Neural cell (in vitro differentiated cells): ENCODE measurements at regions not wholly inside any gene's neighbourhood (a gene's known extent, or its start where the extent isn't known, plus 50 kb on each side); places are given as distances from the start of the nearest gene placed in this dataset.

Experiments
- H2AFZ ChIP-seq: fragments of 200-600, 300-800 bp; sonication (generic), shearing (Covaris generic); 2 replicates; pipeline ENCODE4 v1.6.0; 2014; ENCODE audit warnings: low read depth, mild to moderate bottlenecking, antibody characterized with exemption, low read length, moderate library complexity
- H3F3A ChIP-seq: fragments of 200-600 bp; shearing (Covaris generic); 2 replicates; pipeline ENCODE4 v1.6.1; 2016; ENCODE audit warnings: mild to moderate bottlenecking, moderate library complexity, mixed read lengths, antibody characterized with exemption, low read length; ENCODE audit not compliant: insufficient read depth, poor library complexity, severe bottlenecking
- H3K27ac ChIP-seq: fragments of 200-600, 300-800 bp; sonication (generic), shearing (Covaris generic); 2 replicates; pipeline ENCODE4 v1.5.1; 2014; ENCODE audit warnings: mild to moderate bottlenecking, low read length, moderate library complexity
- H3K27me3 ChIP-seq: fragments of 300-800, 200-600 bp; sonication (generic), shearing (Covaris generic); 2 replicates; pipeline ENCODE4 v1.6.0; 2014; ENCODE audit warnings: mild to moderate bottlenecking, low read depth, low read length, moderate library complexity; ENCODE audit not compliant: insufficient read depth
- H3K36me3 ChIP-seq: fragments of 300-800, 200-600 bp; sonication (generic), shearing (Covaris generic); 2 replicates; pipeline ENCODE4 v1.5.1; 2014; ENCODE audit warnings: mild to moderate bottlenecking, antibody characterized with exemption, low read length, moderate library complexity; ENCODE audit not compliant: insufficient read depth
- H3K4me2 ChIP-seq: fragments of 300-800, 200-600 bp; sonication (generic), shearing (Covaris generic); 2 replicates; pipeline ENCODE4 v1.6.0; 2014; ENCODE audit warnings: mild to moderate bottlenecking, low read length
- H3K4me3 ChIP-seq: fragments of 300-800, 200-600 bp; sonication (generic), shearing (Covaris generic); 2 replicates; pipeline ENCODE4 v1.5.1; 2014; ENCODE audit warnings: mild to moderate bottlenecking, low read length, moderate library complexity
- H3K79me2 ChIP-seq: fragments of 200-600 bp; shearing (Covaris generic); replicated peaks from 2 replicates; pipeline ENCODE4 v1.6.0; 2014; ENCODE audit warnings: mild to moderate bottlenecking, low read length, moderate library complexity; ENCODE audit not compliant: insufficient read depth
- H3K9ac ChIP-seq: fragments of 300-800, 200-600 bp; sonication (generic), shearing (Covaris generic); 2 replicates; pipeline ENCODE4 v1.6.1; 2016; ENCODE audit warnings: mild to moderate bottlenecking, low read length, mixed read lengths
- H3K9me2 ChIP-seq: fragments of 200-600 bp; shearing (Covaris generic); 2 replicates; pipeline ENCODE4 v1.6.1; 2016; ENCODE audit warnings: mild to moderate bottlenecking, low read length, mixed read lengths; ENCODE audit not compliant: insufficient read depth
- H3K9me3 ChIP-seq: fragments of 200-600, 300-800 bp; sonication (generic), shearing (Covaris generic); 2 replicates; pipeline ENCODE4 v1.6.1; 2016; ENCODE audit warnings: mild to moderate bottlenecking, mixed run types, low read length, moderate library complexity, mixed read lengths
- H4K20me1 ChIP-seq: fragments of 200-600 bp; shearing (Covaris generic); 2 replicates; pipeline ENCODE4 v1.6.1; 2016; ENCODE audit warnings: mild to moderate bottlenecking, mixed run types; ENCODE audit not compliant: insufficient read depth
- EP300 ChIP-seq: fragments of 450-650 bp; conservative IDR thresholded peaks from 2 replicates; pipeline ENCODE4 v1.6.1; 2014; ENCODE audit warnings: antibody characterized with exemption, mild to moderate bottlenecking, moderate library complexity; ENCODE audit not compliant: poor library complexity, severe bottlenecking
- EZH2 ChIP-seq: fragments of 200-600, 300-800 bp; shearing (Covaris generic), sonication (generic); IDR thresholded peaks from 2 replicates; pipeline ENCODE4 v1.6.1; 2014; ENCODE audit warnings: antibody characterized with exemption, low read length, borderline replicate concordance, mild to moderate bottlenecking; ENCODE audit not compliant: insufficient read depth, poor library complexity, severe bottlenecking
- MXI1 ChIP-seq: fragments of 450-650 bp; conservative IDR thresholded peaks from 2 replicates; pipeline ENCODE4 v1.6.1; 2014; ENCODE audit warnings: antibody characterized with exemption, mild to moderate bottlenecking; ENCODE audit not compliant: poor library complexity, severe bottlenecking
- POLR2AphosphoS5 ChIP-seq: IDR thresholded peaks from 2 replicates; pipeline ENCODE4 v1.6.1; 2012
- RAD21 ChIP-seq: fragments of 450-650 bp; conservative IDR thresholded peaks from 2 replicates; pipeline ENCODE4 v1.6.1; 2014; ENCODE audit warnings: antibody characterized with exemption, mild to moderate bottlenecking, moderate library complexity
- SMC3 ChIP-seq: fragments of 450-650 bp; conservative IDR thresholded peaks from 2 replicates; pipeline ENCODE4 v1.6.1; 2014; ENCODE audit warnings: antibody characterized with exemption, mild to moderate bottlenecking, moderate library complexity; ENCODE audit not compliant: poor library complexity
- TAF1 ChIP-seq: IDR thresholded peaks from 2 replicates; pipeline ENCODE4 v1.6.1; 2012; ENCODE audit warnings: low read depth
- TF ChIP-seq, protein P1 (sequence below): IDR thresholded peaks from 2 replicates; pipeline ENCODE4 v1.6.1; 2012; ENCODE audit warnings: borderline replicate concordance
- TF ChIP-seq, protein P2 (sequence below): fragments of 450-650 bp; IDR thresholded peaks from 2 replicates; pipeline ENCODE4 v1.5.1; 2014; ENCODE audit warnings: antibody characterized with exemption, mild to moderate bottlenecking, moderate library complexity; ENCODE audit not compliant: poor library complexity, severe bottlenecking

DNA sequence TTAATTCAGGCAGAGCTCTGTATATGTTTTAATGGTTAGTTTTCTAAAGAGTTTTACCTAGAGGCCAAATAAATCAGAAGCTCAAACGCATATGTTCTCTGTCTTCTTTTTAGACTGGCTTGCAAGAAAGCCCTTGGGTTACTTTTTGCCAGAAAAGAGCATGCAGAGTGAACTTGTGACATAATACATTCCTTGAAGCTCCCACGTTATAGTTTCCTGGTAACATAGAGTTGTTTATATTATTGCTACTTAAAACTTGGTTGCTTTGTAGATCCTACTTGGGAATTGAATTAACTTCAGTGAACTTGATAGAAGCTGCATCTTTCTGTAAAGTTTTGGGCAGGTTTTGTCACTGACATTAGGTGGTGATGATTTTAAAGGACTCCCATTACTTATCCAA, 102.9 kb downstream of the C9orf152 start:
- no peaks in the 10 kb centered on the region for H4K20me1 ChIP-seq
- no peaks in the 10 kb centered on the region for H3K27me3 ChIP-seq
- no peaks in the 10 kb centered on the region for H3K9me2 ChIP-seq
- TF ChIP-seq, protein P1, sequence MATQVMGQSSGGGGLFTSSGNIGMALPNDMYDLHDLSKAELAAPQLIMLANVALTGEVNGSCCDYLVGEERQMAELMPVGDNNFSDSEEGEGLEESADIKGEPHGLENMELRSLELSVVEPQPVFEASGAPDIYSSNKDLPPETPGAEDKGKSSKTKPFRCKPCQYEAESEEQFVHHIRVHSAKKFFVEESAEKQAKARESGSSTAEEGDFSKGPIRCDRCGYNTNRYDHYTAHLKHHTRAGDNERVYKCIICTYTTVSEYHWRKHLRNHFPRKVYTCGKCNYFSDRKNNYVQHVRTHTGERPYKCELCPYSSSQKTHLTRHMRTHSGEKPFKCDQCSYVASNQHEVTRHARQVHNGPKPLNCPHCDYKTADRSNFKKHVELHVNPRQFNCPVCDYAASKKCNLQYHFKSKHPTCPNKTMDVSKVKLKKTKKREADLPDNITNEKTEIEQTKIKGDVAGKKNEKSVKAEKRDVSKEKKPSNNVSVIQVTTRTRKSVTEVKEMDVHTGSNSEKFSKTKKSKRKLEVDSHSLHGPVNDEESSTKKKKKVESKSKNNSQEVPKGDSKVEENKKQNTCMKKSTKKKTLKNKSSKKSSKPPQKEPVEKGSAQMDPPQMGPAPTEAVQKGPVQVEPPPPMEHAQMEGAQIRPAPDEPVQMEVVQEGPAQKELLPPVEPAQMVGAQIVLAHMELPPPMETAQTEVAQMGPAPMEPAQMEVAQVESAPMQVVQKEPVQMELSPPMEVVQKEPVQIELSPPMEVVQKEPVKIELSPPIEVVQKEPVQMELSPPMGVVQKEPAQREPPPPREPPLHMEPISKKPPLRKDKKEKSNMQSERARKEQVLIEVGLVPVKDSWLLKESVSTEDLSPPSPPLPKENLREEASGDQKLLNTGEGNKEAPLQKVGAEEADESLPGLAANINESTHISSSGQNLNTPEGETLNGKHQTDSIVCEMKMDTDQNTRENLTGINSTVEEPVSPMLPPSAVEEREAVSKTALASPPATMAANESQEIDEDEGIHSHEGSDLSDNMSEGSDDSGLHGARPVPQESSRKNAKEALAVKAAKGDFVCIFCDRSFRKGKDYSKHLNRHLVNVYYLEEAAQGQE = no peak
- TF ChIP-seq POLR2AphosphoS5 = no peak
- no peak for TF ChIP-seq TAF1
- TF ChIP-seq, protein P2, sequence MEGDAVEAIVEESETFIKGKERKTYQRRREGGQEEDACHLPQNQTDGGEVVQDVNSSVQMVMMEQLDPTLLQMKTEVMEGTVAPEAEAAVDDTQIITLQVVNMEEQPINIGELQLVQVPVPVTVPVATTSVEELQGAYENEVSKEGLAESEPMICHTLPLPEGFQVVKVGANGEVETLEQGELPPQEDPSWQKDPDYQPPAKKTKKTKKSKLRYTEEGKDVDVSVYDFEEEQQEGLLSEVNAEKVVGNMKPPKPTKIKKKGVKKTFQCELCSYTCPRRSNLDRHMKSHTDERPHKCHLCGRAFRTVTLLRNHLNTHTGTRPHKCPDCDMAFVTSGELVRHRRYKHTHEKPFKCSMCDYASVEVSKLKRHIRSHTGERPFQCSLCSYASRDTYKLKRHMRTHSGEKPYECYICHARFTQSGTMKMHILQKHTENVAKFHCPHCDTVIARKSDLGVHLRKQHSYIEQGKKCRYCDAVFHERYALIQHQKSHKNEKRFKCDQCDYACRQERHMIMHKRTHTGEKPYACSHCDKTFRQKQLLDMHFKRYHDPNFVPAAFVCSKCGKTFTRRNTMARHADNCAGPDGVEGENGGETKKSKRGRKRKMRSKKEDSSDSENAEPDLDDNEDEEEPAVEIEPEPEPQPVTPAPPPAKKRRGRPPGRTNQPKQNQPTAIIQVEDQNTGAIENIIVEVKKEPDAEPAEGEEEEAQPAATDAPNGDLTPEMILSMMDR = no peak
- H3F3A ChIP-seq = no peaks in the 10 kb centered on the region
- H3K4me2 ChIP-seq = no peak overlapping the region
- H3K27ac ChIP-seq = no peak overlapping the region
- H3K36me3 ChIP-seq = no peaks in the 10 kb centered on the region
- no peaks in the 10 kb centered on the region for H3K9me3 ChIP-seq
- H3K4me3 ChIP-seq = no peak overlapping the region
- H2AFZ ChIP-seq = no peak overlapping the region
- H3K79me2 ChIP-seq = no peaks in the 10 kb centered on the region
- H3K9ac ChIP-seq = no peak overlapping the region

DNA sequence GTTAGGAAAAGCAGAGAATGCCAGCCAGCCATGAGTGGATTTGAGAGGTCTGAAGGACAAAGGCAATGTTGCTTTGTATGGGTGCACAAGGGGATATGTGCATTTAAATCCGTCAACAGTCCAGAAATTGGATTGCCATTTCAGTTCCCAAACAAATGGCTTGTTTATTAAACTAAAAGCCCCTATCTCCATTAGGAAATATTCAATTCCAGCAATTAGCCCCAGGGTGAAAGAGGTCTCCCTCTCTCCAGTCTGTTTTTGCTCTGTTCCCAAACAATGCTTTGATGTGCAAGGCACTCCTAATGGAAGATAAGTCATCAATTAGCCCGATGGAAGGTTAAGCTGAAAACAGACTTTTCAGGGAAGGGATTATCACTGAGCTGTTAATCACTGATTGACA, 101.3 kb downstream of the C9orf152 start:
- no peak overlapping the region for H3K27ac ChIP-seq
- no peaks in the 10 kb centered on the region for H3F3A ChIP-seq
- H3K9ac ChIP-seq = no peak overlapping the region
- H2AFZ ChIP-seq = no peak overlapping the region
- TF ChIP-seq SMC3 = no peak
- H3K36me3 ChIP-seq = no peaks in the 10 kb centered on the region
- H3K27me3 ChIP-seq = no peaks in the 10 kb centered on the region
- H3K4me3 ChIP-seq = no peak overlapping the region
- H3K9me3 ChIP-seq = no peaks in the 10 kb centered on the region
- H3K79me2 ChIP-seq = no peaks in the 10 kb centered on the region
- H3K4me2 ChIP-seq = no peak overlapping the region
- no peaks in the 10 kb centered on the region for H3K9me2 ChIP-seq
- no peaks in the 10 kb centered on the region for H4K20me1 ChIP-seq

DNA sequence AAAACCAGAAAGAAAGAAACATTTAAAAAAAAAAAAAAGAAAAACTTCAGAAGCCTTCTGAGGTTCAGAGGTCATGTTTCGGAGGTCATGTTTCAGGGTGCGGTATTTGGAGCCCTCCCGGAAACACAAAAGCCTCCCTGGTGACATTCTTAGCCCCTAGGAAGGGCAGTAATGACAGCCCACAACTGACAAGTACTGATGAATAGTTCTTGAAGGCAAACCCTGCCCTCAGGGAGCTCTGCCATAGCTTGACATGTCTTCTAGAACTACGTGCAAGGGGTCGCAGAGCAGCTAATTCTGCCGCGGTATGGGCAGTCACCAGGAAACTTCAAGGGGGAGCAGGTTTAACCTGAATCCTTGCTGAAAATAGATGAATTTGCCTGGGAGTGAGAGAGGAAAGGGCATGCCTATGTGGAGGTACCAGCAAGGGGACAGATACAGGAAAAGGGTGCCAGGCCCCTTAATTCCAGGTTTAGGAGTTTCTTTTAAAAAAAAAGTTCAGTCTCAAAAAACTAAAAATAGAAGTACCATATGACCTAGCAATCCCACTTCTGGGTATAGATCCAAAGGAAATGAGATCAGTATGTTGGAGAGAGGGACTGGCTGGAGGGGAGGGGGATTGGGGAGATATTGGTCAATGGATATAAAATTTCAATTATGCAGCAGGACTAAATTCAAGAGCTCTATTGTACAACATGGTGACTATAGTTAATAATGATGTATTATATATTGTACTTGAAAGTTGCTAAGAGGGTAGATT, 98.4 kb downstream of the C9orf152 start:
- Histone ChIP-seq H3K4me2 (no peak overlapping the region), H3K4me3 (no peak overlapping the region), H3F3A (no peaks in the 10 kb centered on the region), H4K20me1 (no peaks in the 10 kb centered on the region), H3K9me3 (no peaks in the 10 kb centered on the region), H3K27ac (no peak overlapping the region), H3K9me2 (no peaks in the 10 kb centered on the region), H2AFZ (no peak overlapping the region), H3K27me3 (no peaks in the 10 kb centered on the region), H3K36me3 (no peaks in the 10 kb centered on the region), H3K9ac (no peak overlapping the region), H3K79me2 (no peaks in the 10 kb centered on the region)
- TF ChIP-seq POLR2AphosphoS5 = no peak
- TF ChIP-seq EP300 = no peak
- no peak for TF ChIP-seq RAD21
- TF ChIP-seq, protein P2 = no peak
- TF ChIP-seq EZH2 = no peak
- TF ChIP-seq SMC3 = no peak
- no peak for TF ChIP-seq MXI1
- TF ChIP-seq, protein P1 = no peak
- TF ChIP-seq TAF1 = no peak
